OCI-LY1 (cell line): ENCODE measurements at regions not wholly inside any gene's neighbourhood (a gene's known extent, or its start where the extent isn't known, plus 50 kb on each side); places are given as distances from the start of the nearest gene placed in this dataset.

Experiments
- H2AFZ ChIP-seq: fragments of 200-600 bp; sonication (generic), shearing (Covaris generic); 2 replicates; pipeline ENCODE4 v1.6.0; 2014; ENCODE audit warnings: antibody characterized with exemption, mild to moderate bottlenecking, low read length
- H3F3A ChIP-seq: fragments of 200-600 bp; sonication (generic), shearing (Covaris generic); 2 replicates; pipeline ENCODE4 v1.6.0; 2014; ENCODE audit warnings: mild to moderate bottlenecking, antibody characterized with exemption, low read length, moderate library complexity; ENCODE audit not compliant: insufficient read depth
- H3K27ac ChIP-seq: fragments of 200-600 bp; sonication (generic); 2 replicates; pipeline ENCODE4 v1.5.1; 2014; ENCODE audit warnings: low read length, mixed run types, mild to moderate bottlenecking, low read depth; ENCODE audit not compliant: poor library complexity, severe bottlenecking
- H3K27me3 ChIP-seq: fragments of 200-600 bp; sonication (generic); 2 replicates; pipeline ENCODE4 v1.6.0; 2014; ENCODE audit warnings: antibody characterized with exemption, mild to moderate bottlenecking, low read length, moderate library complexity; ENCODE audit not compliant: insufficient read depth
- H3K36me3 ChIP-seq: fragments of 200-600 bp; sonication (generic); 2 replicates; pipeline ENCODE4 v1.6.1; 2014; ENCODE audit warnings: mild to moderate bottlenecking, antibody characterized with exemption, low read length, moderate library complexity, mixed read lengths; ENCODE audit not compliant: insufficient read depth
- H3K4me1 ChIP-seq: fragments of 200-600 bp; sonication (generic); 2 replicates; pipeline ENCODE4 v1.5.1; 2014; ENCODE audit warnings: mild to moderate bottlenecking, low read length, moderate library complexity; ENCODE audit not compliant: insufficient read depth, severe bottlenecking
- H3K4me2 ChIP-seq: fragments of 200-600 bp; sonication (generic), shearing (Covaris generic); 2 replicates; pipeline ENCODE4 v1.6.1; 2014; ENCODE audit warnings: low read length
- H3K4me3 ChIP-seq: fragments of 200-600 bp; sonication (generic); 2 replicates; pipeline ENCODE4 v1.5.1; 2014; ENCODE audit warnings: low read length, low read depth, mild to moderate bottlenecking, mixed read lengths; ENCODE audit not compliant: poor library complexity, severe bottlenecking
- H3K79me2 ChIP-seq: fragments of 200-600 bp; shearing (Covaris generic); 2 replicates; pipeline ENCODE4 v1.6.1; 2016; ENCODE audit warnings: mixed run types, low read length, mixed read lengths; ENCODE audit not compliant: insufficient read depth
- H3K9ac ChIP-seq: fragments of 200-600 bp; sonication (generic), shearing (Covaris generic); 2 replicates; pipeline ENCODE4 v1.6.1; 2014; ENCODE audit warnings: mild to moderate bottlenecking, low read length, mixed read lengths
- H3K9me2 ChIP-seq: fragments of 200-600 bp; sonication (generic), shearing (Covaris generic); 2 replicates; pipeline ENCODE4 v1.6.1; 2014; ENCODE audit warnings: low read depth, mild to moderate bottlenecking, low read length, mixed read lengths
- H3K9me3 ChIP-seq: fragments of 200-600 bp; shearing (Covaris generic); 2 replicates; pipeline ENCODE4 v1.6.1; 2014; ENCODE audit warnings: low read length, mixed read lengths
- H4K20me1 ChIP-seq: fragments of 200-600 bp; sonication (generic), shearing (Covaris generic); 2 replicates; pipeline ENCODE4 v1.6.0; 2016; ENCODE audit warnings: mild to moderate bottlenecking, low read length; ENCODE audit not compliant: insufficient read depth
- CTCF ChIP-seq: fragments of 200-600 bp; sonication (generic), shearing (Covaris generic); IDR thresholded peaks from 2 replicates; pipeline ENCODE4 v1.5.1; 2017; ENCODE audit warnings: mild to moderate bottlenecking, antibody characterized with exemption, low read length, moderate library complexity, mixed read lengths
- EZH2 ChIP-seq: fragments of 200-600 bp; sonication (generic), shearing (Covaris generic); IDR thresholded peaks from 2 replicates; pipeline ENCODE4 v1.8.0; 2017; ENCODE audit warnings: borderline replicate concordance, mixed run types, mild to moderate bottlenecking, antibody characterized with exemption, low read length, moderate library complexity, mixed read lengths

GRCh38 chr21:15370462-15370975, 305.7 kb upstream of the NRIP1 start:
- H2AFZ ChIP-seq = no peak overlapping the region
- no peaks in the 10 kb centered on the region for H3K36me3 ChIP-seq
- H3K79me2 ChIP-seq = no peaks in the 10 kb centered on the region
- no peak overlapping the region for H3K4me2 ChIP-seq
- H3K4me3 ChIP-seq = no peak overlapping the region
- TF ChIP-seq EZH2 (no peak), CTCF (no peak)
- no peaks in the 10 kb centered on the region for H3K9me3 ChIP-seq
- no peak overlapping the region for H3K27ac ChIP-seq
- H3K9me2 ChIP-seq = no peaks in the 10 kb centered on the region
- no peak overlapping the region for H3K9ac ChIP-seq
- no peaks in the 10 kb centered on the region for H3K27me3 ChIP-seq
- no peaks in the 10 kb centered on the region for H3K4me1 ChIP-seq
- H4K20me1 ChIP-seq = no peaks in the 10 kb centered on the region
- H3F3A ChIP-seq = no peaks in the 10 kb centered on the region

- no peak overlapping the region for H3K4me3 ChIP-seq
- H3K36me3 ChIP-seq = no peaks in the 10 kb centered on the region
- H3K9ac ChIP-seq = no peak overlapping the region
- no peaks in the 10 kb centered on the region for H4K20me1 ChIP-seq
- no peaks in the 10 kb centered on the region for H3K27me3 ChIP-seq
- no peak overlapping the region for H3K4me2 ChIP-seq
- H3K9me2 ChIP-seq = no peaks in the 10 kb centered on the region
- no peak overlapping the region for H3K27ac ChIP-seq
- H3K79me2 ChIP-seq = no peaks in the 10 kb centered on the region
- no peaks in the 10 kb centered on the region for H3K4me1 ChIP-seq
- H3F3A ChIP-seq = no peaks in the 10 kb centered on the region
- no peak for TF ChIP-seq EZH2
- TF ChIP-seq CTCF = no peak
- H3K9me3 ChIP-seq = no peaks in the 10 kb centered on the region
- H2AFZ ChIP-seq = no peak overlapping the region
These were observed 309.1 kb upstream of the NRIP1 start for GRCh38 chr21:15373941-15374340.

GRCh38 chr21:15379776-15380175, 315.0 kb upstream of the NRIP1 start:
- no peaks in the 10 kb centered on the region for H4K20me1 ChIP-seq
- H3K27ac ChIP-seq = no peak overlapping the region
- TF ChIP-seq EZH2 (no peak), CTCF (no peak)
- no peak overlapping the region for H3K4me3 ChIP-seq
- H3K36me3 ChIP-seq = no peaks in the 10 kb centered on the region
- no peaks in the 10 kb centered on the region for H3K4me1 ChIP-seq
- no peaks in the 10 kb centered on the region for H3F3A ChIP-seq
- no peak overlapping the region for H3K4me2 ChIP-seq
- no peak overlapping the region for H3K9ac ChIP-seq
- H3K9me3 ChIP-seq = no peaks in the 10 kb centered on the region
- H3K27me3 ChIP-seq = no peaks in the 10 kb centered on the region
- no peak overlapping the region for H2AFZ ChIP-seq
- no peaks in the 10 kb centered on the region for H3K79me2 ChIP-seq
- H3K9me2 ChIP-seq = no peaks in the 10 kb centered on the region
